HepG2 (cell line): ENCODE measurements at regions not wholly inside any gene's neighbourhood (a gene's known extent, or its start where the extent isn't known, plus 50 kb on each side); places are given as distances from the start of the nearest gene placed in this dataset.

Experiments used
- AHDC1 ChIP-seq: sonication (generic); formaldehyde crosslinking; IDR thresholded peaks from 2 replicates; pipeline ENCODE4 v1.5.1; 2020; ENCODE audit warnings: mild to moderate bottlenecking, missing genetic modification reagents, borderline replicate concordance
- AHR ChIP-seq: IDR thresholded peaks from 2 replicates; pipeline ENCODE4 v1.6.1; 2018; ENCODE audit warnings: missing genetic modification reagents, missing compliant biosample characterization
- CBX2 ChIP-seq, 2 experiments: fragments of 200-600 bp in 1 of 2; sonication (generic); formaldehyde crosslinking in 1 of 2; IDR thresholded peaks; 2 replicates each; pipeline versions ENCODE4 v1.7.0 to v1.8.1; 2018 to 2022; ENCODE audit warnings: low read depth in 2 of 2, low read length in 1 of 2, mild to moderate bottlenecking in 1 of 2, missing genetic modification reagents in 1 of 2
- CREB1 ChIP-seq, 2 experiments: fragments of 450-650 bp in 1 of 2; IDR thresholded peaks; 2 replicates each; pipeline ENCODE4 v1.6.1; 2016 to 2017; ENCODE audit warnings: control low read depth in 1 of 2, mild to moderate bottlenecking in 1 of 2, missing compliant biosample characterization in 1 of 2, missing genetic modification characterization in 1 of 2
- KAT7 ChIP-seq: IDR thresholded peaks from 2 replicates; pipeline ENCODE4 v1.6.1; 2018; ENCODE audit warnings: borderline replicate concordance, missing compliant biosample characterization
- KLF9 ChIP-seq: IDR thresholded peaks from 2 replicates; pipeline ENCODE4 v1.6.1; 2016; ENCODE audit warnings: low read depth
- MIXL1 ChIP-seq: IDR thresholded peaks from 2 replicates; pipeline ENCODE4 v1.6.1; 2016
- PITX1 ChIP-seq: sonication (generic); formaldehyde crosslinking; IDR thresholded peaks from 2 replicates; pipeline ENCODE4 v1.5.1; 2020; ENCODE audit warnings: mild to moderate bottlenecking, missing genetic modification reagents
- PLSCR1 ChIP-seq: sonication (generic); formaldehyde crosslinking; IDR thresholded peaks from 2 replicates; pipeline ENCODE4 v1.5.0; 2020; ENCODE audit warnings: missing genetic modification reagents, mild to moderate bottlenecking, borderline replicate concordance
- RFX5 ChIP-seq: IDR thresholded peaks from 2 replicates; pipeline ENCODE4 v1.6.1; 2011; ENCODE audit warnings: low read depth, low read length, improper control_type of control experiment
- SIN3B ChIP-seq: fragments of 150-350 bp; IDR thresholded peaks from 2 replicates; pipeline ENCODE4 v1.6.1; 2014; ENCODE audit warnings: low read length
- SKIL ChIP-seq: sonication (generic); formaldehyde crosslinking; IDR thresholded peaks from 2 replicates; pipeline ENCODE4 v1.8.0; 2022; ENCODE audit warnings: missing genetic modification reagents, mild to moderate bottlenecking, moderate library complexity, borderline replicate concordance
- SPEN ChIP-seq: sonication (generic); formaldehyde crosslinking; IDR thresholded peaks from 2 replicates; pipeline ENCODE4 v1.5.1; 2020; ENCODE audit warnings: low read depth, mild to moderate bottlenecking, missing genetic modification reagents
- TCF7 ChIP-seq: sonication (generic); IDR thresholded peaks from 2 replicates; pipeline ENCODE4 v1.6.1; 2016; ENCODE audit warnings: antibody characterized with exemption, low read depth
- ZGPAT ChIP-seq: IDR thresholded peaks from 2 replicates; pipeline ENCODE4 v1.6.1; 2016; ENCODE audit warnings: mild to moderate bottlenecking
- ZNF468 ChIP-seq: sonication (generic); formaldehyde crosslinking; IDR thresholded peaks from 2 replicates; pipeline ENCODE4 v1.8.0; 2022; ENCODE audit warnings: mild to moderate bottlenecking, moderate library complexity, missing genetic modification reagents
- ZNF557 ChIP-seq: sonication (generic); formaldehyde crosslinking; IDR thresholded peaks from 2 replicates; pipeline ENCODE4 v1.4.0; 2020; ENCODE audit warnings: missing genetic modification reagents
- ZNF619 ChIP-seq: sonication (generic); formaldehyde crosslinking; IDR thresholded peaks from 2 replicates; pipeline ENCODE4 v1.4.0; 2020; ENCODE audit warnings: mild to moderate bottlenecking, missing genetic modification reagents

GRCh38 chr10:91705948-91706670 lies 73.2 kb upstream of the PPP1R3C start (continued):
- TF ChIP-seq ZGPAT (no peak), ZNF557 (no peak), AHDC1 (CRISPR knock-in tag) (peak; percentile 84), KAT7 (no peak), RFX5 (no peak), ZNF468 (CRISPR knock-in tag) (no peak), AHR (CRISPR knock-in tag) (no peak), SIN3B (no peak), CREB1 (IDR thresholded peaks at IDR 0.05) (no peak), CREB1 (CRISPR knock-in tag; IDR thresholded peaks at IDR 0.05) (peak; percentile 49; the same call in 1 of the 2 replicates), KLF9 (CRISPR knock-in tag) (no peak), ZNF619 (no peak), PITX1 (CRISPR knock-in tag) (peak; percentile 69; the same call in 1 of the 2 replicates), SKIL (CRISPR knock-in tag) (no peak), TCF7 (peak; percentile 88), PLSCR1 (CRISPR knock-in tag) (no peak), MIXL1 (0 out of 2 replicates have a peak, but pooled peaks have one; percentile 20), SPEN (CRISPR knock-in tag) (no peak), CBX2 (IDR thresholded peaks at IDR 0.05; ENCODE audit: low read depth, low read length) (no peak), CBX2 (CRISPR knock-in tag; IDR thresholded peaks at IDR 0.05; ENCODE audit: low read depth) (no peak)
